ENCODE measurements at regions not wholly inside any gene's neighbourhood (a gene's known extent, or its start where the extent isn't known, plus 50 kb on each side); places are given as distances from the start of the nearest gene placed in this dataset.

DNA sequence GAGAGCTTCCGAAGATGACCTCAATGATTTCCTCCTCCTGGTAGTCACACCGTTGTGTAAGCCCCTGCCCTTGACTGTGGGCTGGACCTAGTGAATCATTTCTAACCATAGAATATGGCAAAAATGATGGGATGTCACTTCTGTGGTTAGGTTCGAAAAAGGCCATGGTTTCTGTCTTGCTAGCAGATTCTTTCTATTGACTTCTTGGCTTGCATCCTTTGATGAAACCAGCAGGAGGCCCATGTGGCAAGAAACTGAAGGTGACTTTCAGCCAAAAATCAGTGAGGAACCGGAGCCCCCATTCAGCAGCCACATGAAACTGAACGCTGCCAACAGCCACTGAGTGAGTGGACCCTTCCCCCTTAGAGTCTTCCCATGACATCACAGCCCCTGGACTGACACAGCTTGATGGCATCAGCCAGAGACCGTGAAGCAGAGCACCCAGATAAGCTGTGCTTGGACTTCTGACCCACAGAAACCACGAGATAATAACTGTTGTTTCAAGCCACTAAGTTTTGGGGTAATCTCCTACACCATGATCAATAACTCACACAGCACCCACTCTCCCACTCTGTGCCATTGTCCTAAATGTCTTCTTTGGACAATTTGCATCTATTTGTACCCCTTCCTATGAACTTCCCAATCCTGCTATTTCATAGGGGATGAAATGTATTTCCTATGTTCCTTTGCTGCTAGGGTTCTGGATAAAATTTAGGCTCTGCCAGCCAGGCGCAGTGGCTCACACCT, 148.0 kb upstream of the STX18 start:
- DNase-seq: no peak

DNA sequence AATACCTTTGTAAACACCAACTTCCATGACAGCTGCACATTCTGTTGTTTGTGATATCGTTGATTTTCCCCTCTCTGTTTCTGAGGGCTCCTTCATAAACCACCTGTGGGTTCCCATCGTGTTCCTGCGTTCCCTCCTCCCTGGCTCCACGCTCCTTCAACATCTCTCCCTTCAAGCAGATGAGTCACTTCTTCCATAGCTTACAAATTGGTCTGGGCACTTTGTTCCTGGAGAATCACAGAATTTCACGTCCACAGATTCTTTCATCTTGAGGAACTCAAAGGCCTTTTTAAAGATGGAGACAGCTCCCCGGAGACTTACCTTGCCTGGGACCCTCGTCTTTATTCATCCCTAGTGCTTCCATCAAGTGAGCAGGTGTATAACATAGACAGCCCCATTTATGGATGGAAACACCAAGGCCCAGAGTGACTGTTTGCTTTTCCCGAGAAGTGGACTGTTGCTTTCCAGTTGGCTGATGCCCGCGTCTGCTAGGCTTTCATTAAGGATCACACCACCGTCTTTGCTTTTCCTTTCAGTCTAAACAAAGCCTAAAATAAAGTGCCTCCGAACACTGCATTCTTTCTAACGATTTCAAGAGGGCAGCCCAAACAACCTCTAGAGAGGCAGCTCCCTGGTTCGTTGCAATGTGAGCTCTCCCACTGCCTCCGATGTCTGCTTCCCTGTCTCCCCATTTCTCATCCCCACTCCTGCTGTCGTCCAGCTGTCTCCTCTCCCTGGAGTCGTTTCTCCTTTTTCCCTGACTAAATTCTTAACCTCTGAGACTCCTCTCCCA, 146.3 kb upstream of the STX18 start:
- no peak for DNase-seq

DNA sequence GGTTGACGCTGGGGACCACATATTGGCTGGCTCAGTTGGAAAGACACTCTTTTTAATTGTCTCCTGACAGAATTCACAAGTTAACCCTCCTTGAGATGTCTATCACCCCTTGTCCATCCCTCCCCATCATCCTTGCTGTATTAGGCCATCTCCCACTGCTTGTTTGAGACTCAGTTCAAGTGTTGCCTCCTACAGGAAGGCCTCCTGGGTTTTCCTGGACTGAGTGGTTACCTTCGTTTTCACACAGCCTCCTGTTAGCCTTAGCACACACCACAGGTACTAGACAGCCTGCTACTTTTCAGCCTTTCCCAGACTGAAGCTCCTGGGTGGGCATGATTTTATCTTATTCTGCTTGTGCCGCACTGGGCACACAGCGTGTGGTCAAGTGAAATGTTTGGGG, 145.3 kb upstream of the STX18 start:
- DNase-seq: no peak

DNA sequence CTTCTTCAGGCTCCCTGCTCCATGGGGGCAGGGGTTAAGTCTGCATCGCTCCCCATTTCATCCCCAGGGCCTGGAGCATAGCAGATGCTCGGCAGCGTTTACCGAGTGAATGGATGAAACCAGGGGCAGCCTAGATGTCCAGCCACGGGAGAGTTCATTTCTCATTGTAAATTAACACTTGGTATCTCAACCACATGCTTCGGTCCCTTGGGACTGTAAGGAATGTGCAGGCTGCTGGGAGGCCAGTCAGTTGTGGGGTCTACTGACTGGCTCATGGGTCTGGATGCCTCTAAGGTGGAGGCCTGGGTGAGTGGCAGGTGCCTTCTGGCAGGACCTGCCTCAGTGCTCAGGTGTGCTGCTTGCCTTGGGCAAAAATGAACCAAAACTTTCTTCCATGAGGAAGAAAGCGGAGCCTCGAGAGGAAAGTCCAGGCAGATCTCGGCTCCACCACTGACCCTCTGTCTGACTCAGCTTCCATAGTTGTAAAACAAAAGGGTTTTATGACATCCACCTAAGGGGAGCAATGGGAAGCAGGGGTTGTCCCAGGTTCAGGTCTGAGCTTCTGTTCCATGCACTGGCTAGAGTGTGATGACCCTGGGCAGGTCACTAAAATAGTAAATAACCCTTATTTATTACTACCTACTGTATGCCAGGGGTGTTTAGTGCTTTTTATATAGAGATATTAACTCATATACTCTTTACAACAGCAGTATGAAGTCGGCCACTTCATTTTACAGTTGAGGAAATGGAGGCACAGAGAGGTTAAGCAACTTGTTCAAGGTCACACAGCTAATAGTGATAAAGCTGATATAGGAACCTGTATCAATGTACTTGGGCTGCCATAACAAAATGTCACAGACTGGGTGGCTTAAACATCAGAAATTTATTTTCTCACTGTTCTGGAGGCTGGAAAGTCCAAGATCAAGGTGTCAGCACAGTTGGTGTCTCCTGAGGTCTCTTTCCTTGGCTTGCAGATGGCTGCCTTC, 144.3 kb upstream of the STX18 start:
- DNase-seq: no peak

DNA sequence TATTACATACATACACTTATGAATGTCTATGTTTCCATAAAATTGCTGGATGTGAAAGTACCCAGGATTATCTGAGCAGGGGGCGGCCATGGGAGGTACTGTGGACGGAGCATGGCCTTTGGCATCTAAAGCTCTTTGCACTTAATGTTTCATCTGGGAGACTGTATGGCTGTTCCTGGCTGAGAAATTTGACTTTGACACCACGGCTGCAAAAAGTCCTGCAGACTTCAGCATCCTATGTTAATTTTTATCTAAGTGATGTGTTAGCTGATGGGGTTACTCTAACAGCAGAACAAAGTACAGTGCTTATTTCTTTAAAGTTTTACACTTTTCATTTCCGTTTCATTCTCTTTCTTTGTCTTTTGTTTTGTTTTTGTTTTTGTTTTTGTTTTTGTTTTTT, 139.8 kb upstream of the STX18 start:
- no peak for DNase-seq

DNA sequence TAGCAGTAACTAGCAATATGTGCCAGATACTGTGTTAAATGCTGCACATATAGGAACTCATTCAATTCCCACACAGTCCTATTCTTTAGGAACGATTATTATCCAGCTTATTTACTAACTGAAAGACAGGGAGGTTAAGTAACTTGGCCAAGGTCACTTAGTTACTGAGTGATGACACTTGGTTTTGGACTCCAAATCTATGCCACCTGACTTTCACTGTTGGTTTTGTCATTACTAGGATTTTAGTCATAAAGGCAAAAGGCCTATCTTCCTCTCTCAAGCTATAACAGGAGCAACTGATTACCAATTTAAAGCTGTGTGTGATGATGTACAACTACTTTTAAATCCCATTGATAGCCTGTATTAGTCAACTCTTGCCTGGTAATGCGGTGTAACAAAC, 138.9 kb upstream of the STX18 start:
- no peak for DNase-seq

DNA sequence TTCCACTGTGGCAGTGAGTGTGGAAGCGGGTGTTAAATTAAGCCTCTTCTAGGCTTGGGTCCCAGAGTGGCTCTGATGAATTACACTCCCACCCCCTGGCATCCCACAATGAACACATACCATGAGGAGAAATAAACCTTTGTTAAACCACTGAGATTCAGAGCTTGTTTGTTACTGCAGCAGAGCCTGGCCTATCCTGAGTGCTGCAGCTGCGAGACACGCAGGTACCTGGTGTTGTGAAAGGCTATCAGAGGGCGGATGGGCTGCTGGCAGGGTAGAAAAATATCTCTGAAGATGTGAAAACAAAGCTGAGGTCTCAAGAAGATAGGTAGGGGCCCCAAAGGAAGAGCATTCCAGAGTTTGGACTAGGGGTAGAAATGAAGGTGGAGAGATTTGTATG, 138.4 kb upstream of the STX18 start:
- no peak for DNase-seq

DNA sequence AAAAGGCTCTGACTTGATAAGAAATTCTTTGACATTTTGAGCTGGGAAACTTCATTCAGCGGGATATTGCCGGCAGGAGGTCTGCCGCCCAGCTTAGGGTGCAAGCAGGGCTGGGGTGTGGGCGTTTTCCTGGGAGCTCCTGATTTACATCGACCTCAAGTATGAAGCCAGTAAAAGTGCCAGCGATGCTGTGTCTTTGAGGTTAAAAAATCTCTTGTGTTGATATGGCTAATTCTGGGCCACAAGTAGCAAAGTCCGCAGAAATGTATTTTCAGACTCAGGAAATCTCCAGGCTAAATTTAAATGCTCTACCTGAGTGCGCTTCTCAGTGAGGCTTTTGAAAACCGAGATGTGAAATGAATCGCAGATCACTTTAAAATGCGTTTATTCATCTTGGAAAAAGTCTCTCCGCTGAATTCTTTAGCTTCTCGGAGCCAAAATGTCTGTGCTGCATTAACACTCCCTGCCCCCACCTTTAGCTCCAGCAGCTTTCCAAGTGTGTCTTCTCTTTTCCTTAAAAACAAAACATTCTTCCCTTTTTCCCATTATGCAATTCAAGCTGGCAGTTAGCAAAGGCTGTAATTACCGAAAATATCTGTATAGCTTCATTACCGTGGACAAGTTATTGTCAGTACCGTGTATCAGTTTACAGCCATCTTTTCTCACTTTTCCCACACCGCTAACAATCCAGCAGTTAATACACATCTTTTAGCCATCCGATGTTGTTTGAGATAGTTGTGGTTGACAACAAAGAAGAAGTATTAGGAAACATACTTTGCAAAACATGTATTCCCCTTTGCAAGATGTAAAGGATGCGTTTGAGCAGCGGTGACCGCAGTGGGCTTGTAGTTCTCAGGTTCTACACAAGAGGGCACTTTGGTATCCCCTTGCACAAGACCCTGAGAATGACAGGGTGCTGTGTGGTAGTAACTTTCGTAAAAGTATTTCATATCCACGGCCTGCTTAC, 136.0 kb upstream of the STX18 start:
- DNase-seq: no peak

DNA sequence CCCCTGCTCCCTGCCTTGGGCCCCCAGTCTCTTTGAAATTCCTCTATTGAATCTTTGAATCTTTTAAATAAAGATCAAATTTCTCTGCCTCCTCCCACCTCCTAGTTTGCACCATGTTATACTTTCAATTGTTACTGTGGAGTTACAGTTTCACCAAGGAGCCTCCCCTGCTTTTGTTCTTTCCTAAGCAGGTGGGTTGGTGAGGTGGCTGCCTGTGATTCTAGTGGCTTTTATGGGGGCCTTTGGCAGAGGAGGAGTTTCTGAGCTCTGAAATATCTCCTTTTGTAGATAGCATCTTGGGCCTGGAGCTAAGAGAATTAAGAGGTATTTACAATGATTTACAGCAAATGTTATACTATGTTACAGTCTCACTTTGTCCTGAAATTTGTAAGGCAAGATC, 133.8 kb upstream of the STX18 start:
- DNase-seq: no peak

DNA sequence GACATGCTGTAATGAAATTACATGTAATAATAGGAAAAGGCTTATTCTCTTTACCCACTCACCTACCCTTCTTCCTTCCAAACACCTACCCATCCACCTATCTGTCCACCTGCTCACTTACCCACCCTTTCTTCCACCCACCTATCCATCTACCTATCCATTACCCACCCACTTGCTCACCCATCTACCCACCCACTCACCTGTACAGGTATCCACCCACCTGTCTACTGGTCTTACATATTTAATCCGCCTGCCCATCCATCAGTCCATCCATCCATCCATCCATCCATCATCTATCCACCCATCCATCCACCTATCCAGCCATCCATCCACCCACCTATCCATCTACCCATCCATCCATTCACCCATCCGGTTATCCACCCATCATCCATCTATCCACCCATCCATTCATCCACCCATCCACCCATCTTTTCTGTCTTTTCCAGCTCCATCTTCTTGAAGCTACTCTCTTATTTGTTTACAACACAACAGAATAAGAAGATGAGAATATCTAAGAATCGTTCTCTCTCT, 133.3 kb upstream of the STX18 start:
- DNase-seq: no peak

DNA sequence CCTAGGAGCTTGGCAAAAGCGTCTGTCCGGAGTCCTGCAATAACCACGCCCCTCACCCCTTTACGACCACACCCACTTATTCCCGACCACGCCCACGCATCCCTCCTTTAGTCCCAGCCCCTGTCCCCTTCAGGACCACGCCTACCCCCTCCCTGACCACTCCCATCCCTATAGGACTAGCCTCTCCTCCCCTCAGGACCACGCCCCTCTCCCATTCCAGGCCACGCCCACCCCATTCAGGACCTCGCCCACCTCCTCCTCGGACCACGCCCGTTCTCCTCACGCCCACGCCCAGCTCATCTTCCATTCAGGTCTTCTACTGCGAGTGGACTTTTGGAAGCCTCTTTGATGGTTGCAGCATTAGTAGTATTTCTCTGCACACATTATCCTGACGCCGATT, 131.2 kb upstream of the STX18 start:
- DNase-seq: no peak

DNA sequence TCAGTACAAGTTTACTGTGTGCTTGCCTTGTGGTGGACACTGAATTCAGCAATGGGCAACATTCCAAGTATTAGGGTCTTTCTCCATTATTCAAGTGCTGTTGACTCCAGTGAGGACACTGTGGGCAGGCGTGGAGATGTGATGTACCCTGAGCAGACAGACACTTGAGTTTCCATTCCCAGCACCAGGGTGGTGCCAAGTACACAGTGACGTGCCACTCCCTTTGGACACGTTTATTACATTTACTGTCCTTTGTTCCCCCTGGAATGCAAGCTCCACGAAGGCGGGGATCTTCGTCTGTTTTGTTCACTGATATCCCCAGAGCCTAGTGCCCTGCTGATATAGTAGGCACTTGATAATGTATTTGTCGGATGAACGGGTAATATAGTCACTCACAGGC, 130.6 kb upstream of the STX18 start:
- DNase-seq: no peak

DNA sequence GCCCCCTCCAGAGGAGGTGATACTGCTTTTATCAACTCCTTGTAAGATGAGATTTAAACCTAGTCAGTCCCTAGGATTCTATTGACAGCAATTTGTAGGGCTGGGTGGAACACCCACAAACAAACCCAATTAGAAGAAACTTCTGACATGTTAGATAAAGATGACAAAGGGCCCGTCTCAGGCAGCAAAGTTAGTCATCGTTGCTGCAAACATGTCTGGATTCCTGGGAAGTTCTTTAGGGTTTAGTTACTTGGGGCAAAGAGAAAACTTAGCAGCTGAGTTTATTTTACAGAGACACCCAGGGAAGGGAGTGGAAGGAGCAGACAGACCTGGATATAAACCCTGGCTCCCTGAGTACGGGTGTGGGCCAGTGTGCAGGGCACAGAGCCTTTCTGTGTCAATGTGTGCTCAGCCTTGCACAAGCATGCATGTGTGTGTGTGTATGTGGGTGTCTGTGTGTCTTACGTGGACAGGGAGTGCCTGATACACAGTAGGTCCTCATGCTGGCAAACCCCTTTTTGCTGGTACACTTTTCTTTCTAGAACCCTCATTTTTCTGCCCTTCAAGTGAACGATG, 130.0 kb upstream of the STX18 start:
- DNase-seq: no peak

DNA sequence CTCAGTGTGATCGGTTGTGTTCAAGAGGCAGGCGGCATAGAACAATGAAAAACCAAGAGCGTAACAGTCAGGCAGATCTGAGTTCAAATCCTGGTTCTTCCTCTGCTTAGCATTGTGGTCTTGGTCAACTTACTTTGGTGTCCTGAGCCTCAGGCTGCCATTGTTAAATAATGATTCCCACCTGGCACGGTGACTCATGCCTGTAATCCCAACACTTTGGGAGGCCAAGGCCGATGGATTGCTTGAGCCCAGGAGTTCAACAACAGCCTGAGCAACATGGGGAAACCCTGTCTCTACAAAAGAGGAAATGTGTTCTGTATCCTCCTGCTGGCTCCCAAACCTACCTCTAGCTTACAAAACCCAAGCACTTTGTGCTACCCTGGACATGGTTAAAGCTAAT, 129.0 kb upstream of the STX18 start:
- no peak for DNase-seq

DNA sequence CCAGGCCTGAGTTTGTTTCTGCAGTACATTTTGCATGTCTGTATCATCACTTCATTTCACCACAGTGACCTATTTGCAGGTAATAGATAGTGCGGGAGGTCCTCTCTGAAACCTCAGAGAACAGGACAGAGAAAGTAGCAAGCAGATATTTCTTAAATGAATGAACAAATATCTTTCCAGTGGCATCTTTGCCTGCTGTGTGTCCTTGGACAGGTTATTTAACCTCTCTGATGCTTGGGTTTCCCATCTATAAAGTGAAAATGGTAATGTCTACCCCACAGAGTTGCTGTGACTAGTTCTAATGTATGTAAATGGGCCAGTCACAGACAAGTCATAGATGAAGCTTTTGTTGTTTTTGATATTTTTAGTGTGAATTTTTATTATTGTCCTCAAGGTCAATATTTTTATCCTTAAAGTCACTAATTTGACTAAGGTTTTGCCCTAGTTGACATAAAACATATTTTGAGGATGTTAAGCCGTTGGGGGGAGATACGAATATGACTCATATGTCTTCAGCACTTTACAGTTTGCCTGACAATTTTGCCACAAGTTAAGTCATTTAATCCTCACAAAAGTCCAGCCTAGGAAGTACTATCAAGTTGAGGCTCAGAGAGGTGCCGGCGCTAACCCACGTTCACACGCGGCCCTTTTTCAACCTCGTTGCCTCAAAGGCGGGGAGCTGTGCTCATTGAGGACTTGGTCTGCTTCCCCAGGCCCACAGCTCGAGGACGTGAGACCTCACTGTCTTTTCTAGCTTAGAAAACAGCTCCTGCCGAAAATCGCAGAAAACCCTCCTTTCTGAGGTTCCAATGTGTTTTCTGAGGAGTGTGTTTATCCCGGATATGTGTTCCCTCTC, 126.7 kb upstream of the STX18 start:
- DNase-seq: no peak

DNA sequence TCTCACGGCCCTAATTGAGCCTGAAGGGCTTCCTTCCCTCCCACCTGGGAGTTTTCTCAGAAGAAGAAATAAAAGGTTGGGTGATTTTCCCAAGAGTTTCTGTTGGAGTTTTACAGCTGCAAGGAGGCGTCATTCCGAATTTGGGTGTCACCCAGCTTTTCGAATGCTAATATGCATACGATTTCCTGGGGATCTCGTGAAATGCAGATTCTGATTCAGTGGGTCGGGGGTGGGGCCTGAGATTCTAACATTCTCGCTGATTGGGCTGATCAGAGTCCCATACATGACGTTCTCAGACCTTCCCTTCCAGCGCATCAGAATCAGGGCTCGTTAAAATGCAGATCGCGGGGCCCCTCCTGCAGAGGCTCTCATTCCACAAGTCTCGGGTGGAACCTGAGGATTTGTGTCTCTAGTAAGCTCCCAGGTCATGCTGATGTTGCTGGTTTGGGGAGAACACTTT, 125.8 kb upstream of the STX18 start:
- DNase-seq: no peak

DNA sequence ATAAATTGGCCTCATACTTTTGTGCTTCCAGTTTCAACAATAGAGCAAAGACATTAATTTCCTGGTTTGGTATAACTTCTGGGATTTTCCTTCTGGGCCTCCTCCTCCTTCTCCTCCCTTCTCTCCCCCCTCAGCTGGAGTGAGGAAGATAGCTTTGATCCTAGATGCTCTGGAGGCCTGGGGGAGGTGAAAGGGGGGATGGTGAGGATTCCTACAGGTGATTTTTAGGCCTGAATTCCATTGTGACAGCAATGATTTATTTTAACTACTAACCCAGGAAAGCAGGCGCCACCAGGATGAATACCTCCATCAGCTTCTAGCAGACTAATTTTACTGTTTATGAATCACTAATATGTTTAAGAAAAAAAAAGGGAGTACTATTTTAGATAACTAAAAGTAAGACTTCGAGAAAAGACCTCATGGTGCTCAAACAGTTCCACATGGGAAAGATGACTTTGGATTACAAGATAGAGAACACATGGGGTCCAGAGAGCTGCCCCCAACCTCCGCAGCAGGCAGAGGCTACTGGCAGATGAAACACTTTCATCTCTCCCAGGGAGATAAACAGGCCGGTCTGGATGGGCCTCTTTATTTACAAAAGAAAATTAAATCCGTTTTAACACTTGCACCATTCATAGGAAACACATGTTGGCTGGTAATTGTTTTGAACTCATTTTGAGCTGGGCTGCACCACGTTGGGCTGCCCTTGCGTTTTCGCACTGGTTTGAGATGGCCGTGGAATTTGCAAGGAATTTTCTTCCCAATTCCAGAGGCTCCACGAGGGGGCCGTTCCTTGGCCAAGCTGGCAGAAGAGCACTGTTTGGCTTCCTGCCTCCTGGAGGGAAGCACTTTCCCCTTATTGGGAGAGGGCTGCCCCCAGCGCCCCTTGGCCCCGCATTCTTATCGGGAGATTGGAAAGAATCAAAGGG, 125.1 kb upstream of the STX18 start:
- no peak for DNase-seq

DNA sequence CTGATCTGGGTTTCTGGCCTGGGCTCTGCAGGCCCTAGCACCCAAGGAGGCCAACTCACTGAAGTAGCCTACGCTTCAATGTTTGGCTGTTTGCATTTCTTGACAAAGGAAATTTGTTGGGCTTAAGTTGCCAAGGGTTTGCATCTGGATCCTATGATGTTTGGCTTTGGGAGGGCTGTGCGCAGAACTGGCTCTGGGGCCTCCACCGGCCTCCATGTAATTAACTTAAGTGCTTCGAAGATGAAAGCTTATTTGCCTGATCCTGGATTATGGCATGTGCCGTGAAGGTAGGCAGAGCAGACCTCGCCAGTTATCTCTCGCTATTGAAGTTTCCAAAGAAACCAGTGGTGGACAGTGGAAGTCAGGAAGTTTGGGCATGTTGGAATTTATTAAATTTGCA, 124.3 kb upstream of the STX18 start:
- DNase-seq: no peak

DNA sequence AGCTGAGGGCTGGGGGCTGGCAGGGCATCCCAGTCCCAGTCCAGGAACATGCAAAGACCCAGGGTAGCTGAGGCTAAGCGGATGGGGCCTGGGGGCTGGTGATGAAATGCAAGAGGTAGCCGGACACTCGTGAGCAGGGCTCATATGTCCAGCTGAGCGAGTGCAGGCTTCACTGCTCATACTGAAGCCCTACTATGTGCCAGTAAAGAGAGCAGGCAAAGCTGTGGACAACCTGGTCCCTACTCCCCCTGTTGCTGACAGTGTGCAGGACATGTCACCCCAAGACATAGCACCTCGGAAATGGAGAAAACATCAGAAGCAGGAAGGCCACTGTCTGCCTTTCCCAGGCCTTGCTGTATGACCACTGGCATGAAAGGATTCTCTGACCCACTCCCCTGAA, 122.4 kb upstream of the STX18 start:
- no peak for DNase-seq
